HG03520 (cell line): ENCODE measurements at regions not wholly inside any gene's neighbourhood (a gene's known extent, or its start where the extent isn't known, plus 50 kb on each side); places are given as distances from the start of the nearest gene placed in this dataset.

Experiments used
- ATAC-seq: cut with Tn5 transposase; IDR thresholded peaks from one replicate; pipeline ENCODE4 v1.9.1; 2021; ENCODE audit warnings: mild to moderate bottlenecking, moderate library complexity; ENCODE audit not compliant: unreplicated experiment

GRCh38 chr6:43951756-43952675 is 175.2 kb downstream of the MRPL14 start:
- no peak for ATAC-seq

GRCh38 chr6:43951063-43951755 is 176.0 kb downstream of the MRPL14 start:
- ATAC-seq = no peak

GRCh38 chr6:43950731-43951062 is 176.6 kb downstream of the MRPL14 start:
- ATAC-seq = no peak

GRCh38 chr6:43950051-43950605 is 177.1 kb downstream of the MRPL14 start:
- ATAC-seq = no peak

GRCh38 chr6:43949551-43949991 is 177.7 kb downstream of the MRPL14 start:
- no peak for ATAC-seq

- ATAC-seq = no peak
Observed at GRCh38 chr6:43948527-43949485, 178.4 kb downstream of the MRPL14 start.

- ATAC-seq = no peak
Observed at GRCh38 chr6:43947860-43948259, 177.8 kb downstream of the VEGFA start.

- ATAC-seq = no peak
Observed at GRCh38 chr6:43946641-43947363, 176.8 kb downstream of the VEGFA start.

- no peak for ATAC-seq
Observed at GRCh38 chr6:43945768-43946080, 175.7 kb downstream of the VEGFA start.

GRCh38 chr6:43944908-43945767 is 175.1 kb downstream of the VEGFA start:
- no peak for ATAC-seq

GRCh38 chr6:43943781-43944250 is 173.8 kb downstream of the VEGFA start:
- ATAC-seq = no peak

- ATAC-seq = no peak
Observed at GRCh38 chr6:43943099-43943766, 173.2 kb downstream of the VEGFA start.

- ATAC-seq = no peak
Observed at GRCh38 chr6:43942616-43943015, 172.6 kb downstream of the VEGFA start.

GRCh38 chr6:43942011-43942442 is 172.0 kb downstream of the VEGFA start:
- ATAC-seq = no peak

- ATAC-seq = no peak
Observed at GRCh38 chr6:43941174-43941573, 171.2 kb downstream of the VEGFA start.

GRCh38 chr6:43940393-43941087 is 170.5 kb downstream of the VEGFA start:
- no peak for ATAC-seq

GRCh38 chr6:43940071-43940392 is 170.0 kb downstream of the VEGFA start:
- no peak for ATAC-seq
